Esophagus squamous epithelium (tissue), 5 donors: ENCODE measurements at regions not wholly inside any gene's neighbourhood (a gene's known extent, or its start where the extent isn't known, plus 50 kb on each side); places are given as distances from the start of the nearest gene placed in this dataset.

ENCODE experiments used
- DNase-seq: peaks from one replicate; lab custom pipeline; 2025; lab: John Stamatoyannopoulos, UW
- H3K27ac ChIP-seq, 4 donors: fragments of 200-600 bp; sonication (generic); one replicate each; pipeline ENCODE4 v1.5.1; 2016 to 2019; ENCODE audit warnings: mild to moderate bottlenecking in 1 of 4
- H3K27me3 ChIP-seq, 4 donors: fragments of 200-600 bp; sonication (generic); 1 replicate in 3 of 4; 2 replicates in 1 of 4; pipeline versions ENCODE4 v1.5.1 to v1.6.0; 2017 to 2021; ENCODE audit warnings: antibody characterized with exemption in 1 of 4
- H3K36me3 ChIP-seq, 3 donors: fragments of 200-600 bp; sonication (generic); one replicate each; pipeline ENCODE4 v1.5.1; 2016 to 2019
- H3K4me1 ChIP-seq, 3 donors: fragments of 200-600 bp; sonication (generic); one replicate each; pipeline ENCODE4 v1.5.1; 2017 to 2019
- H3K4me3 ChIP-seq, 4 donors: fragments of 200-600 bp; sonication (generic); 1 replicate in 3 of 4; 2 replicates in 1 of 4; pipeline ENCODE4 v1.5.1; 2016 to 2019; ENCODE audit warnings: mild to moderate bottlenecking in 2 of 4, moderate library complexity in 1 of 4
- H3K9me3 ChIP-seq, 3 donors: fragments of 200-600 bp; sonication (generic); one replicate each; pipeline ENCODE4 v1.5.1; 2016 to 2019
- POLR2A ChIP-seq, 4 donors: fragments of 450-650 bp; IDR thresholded peaks; one replicate each; pipeline ENCODE4 v1.6.1; 2017; ENCODE audit warnings: antibody characterized with exemption in 4 of 4, mild to moderate bottlenecking in 4 of 4, moderate library complexity in 3 of 4
- WGBS, 2 donors: methylation state at CpG; one replicate each; pipeline ENCODE4 v1.1.5; 2018; 5-methylcytosine and 5-hydroxymethylcytosine counted together
- intact Hi-C: fragments of 100-400 bp; cut with DNase I; formaldehyde crosslinking; loops from one replicate; pipeline ENCODE4 v1.15.0; 2022
- TF ChIP-seq, protein P1 (sequence below), 6 experiments: fragments of 450-650 bp in 4 of 6; fragments of 200-600 bp in 2 of 6; sonication (generic) in 2 of 6; IDR thresholded peaks; one replicate each; pipeline ENCODE4 v1.5.1; 2016 to 2019; ENCODE audit warnings: antibody characterized with exemption in 6 of 6, mild to moderate bottlenecking in 4 of 6, moderate library complexity in 4 of 6
- donor health status: DM: yes; HTN: yes; CAD: no.

DNA sequence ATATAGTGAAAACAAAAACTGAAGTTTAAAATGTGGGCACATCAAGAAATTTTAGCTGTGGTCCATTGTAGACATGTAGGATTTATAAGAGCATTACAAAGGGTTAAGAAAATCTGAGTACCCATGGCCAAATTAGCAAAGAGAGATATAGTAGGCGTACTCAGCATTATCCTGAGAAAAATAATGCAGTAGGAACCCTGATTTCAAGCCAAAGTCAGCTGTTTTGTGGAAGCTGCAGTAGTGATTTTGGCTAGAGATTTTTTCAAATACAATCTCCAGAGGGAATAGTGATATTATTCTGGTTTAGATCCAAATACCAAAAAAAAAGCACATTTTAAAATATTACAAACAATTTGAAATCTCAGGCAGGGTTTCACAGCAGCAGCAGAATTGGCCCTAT, 450.9 kb downstream of the FBXO15 start:
- intact Hi-C loops, result no loop called here
- H3K36me3 ChIP-seq, result no peaks in the 10 kb centered on the region
- DNase-seq, result no peak

DNA sequence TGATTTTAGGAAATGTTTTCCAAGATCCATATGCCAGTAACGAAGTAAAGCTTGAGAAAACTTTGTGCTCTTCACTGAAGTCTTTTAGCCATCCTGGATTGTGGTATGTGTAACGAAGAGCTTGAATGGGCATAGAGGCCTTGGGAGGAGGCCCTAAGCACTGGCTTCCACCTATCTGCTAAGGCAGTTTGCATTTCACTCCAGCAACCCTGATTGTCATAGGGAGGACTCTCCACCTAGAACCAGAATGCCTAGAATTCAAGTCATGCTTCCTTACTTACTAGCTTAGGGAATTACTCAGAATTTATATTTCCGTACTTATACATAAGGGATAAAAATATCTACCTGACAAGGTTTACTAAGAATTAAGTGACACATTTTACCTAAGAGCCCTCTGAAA, 451.5 kb downstream of the FBXO15 start:
- Histone ChIP-seq H3K4me1 (no peaks in the 10 kb centered on the region), H3K27ac (no peak overlapping the region), H3K27me3 (peaks cover 0 to 4% (median 0%) of the 10 kb centered on the region in 4 donors), H3K36me3 (no peaks in the 10 kb centered on the region), H3K4me3 (no peak overlapping the region), H3K9me3 (no peaks in the 10 kb centered on the region)
- TF ChIP-seq, protein P1, sequence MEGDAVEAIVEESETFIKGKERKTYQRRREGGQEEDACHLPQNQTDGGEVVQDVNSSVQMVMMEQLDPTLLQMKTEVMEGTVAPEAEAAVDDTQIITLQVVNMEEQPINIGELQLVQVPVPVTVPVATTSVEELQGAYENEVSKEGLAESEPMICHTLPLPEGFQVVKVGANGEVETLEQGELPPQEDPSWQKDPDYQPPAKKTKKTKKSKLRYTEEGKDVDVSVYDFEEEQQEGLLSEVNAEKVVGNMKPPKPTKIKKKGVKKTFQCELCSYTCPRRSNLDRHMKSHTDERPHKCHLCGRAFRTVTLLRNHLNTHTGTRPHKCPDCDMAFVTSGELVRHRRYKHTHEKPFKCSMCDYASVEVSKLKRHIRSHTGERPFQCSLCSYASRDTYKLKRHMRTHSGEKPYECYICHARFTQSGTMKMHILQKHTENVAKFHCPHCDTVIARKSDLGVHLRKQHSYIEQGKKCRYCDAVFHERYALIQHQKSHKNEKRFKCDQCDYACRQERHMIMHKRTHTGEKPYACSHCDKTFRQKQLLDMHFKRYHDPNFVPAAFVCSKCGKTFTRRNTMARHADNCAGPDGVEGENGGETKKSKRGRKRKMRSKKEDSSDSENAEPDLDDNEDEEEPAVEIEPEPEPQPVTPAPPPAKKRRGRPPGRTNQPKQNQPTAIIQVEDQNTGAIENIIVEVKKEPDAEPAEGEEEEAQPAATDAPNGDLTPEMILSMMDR (IDR thresholded peaks at IDR 0.05), result no peak
- TF ChIP-seq POLR2A (IDR thresholded peaks at IDR 0.05), result no peak
- intact Hi-C loops, result no loop called here
- DNase-seq, result no peak
- 78 to 82% methylated on average over 3 of the region's 3 CpGs for WGBS, 2 donors

More for the DNA sequence above, 450.9 kb downstream of the FBXO15 start:
- Histone ChIP-seq H3K4me1 (no peaks in the 10 kb centered on the region), H3K9me3 (no peaks in the 10 kb centered on the region), H3K27ac (no peak overlapping the region), H3K27me3 (peaks cover 0 to under 1% (median 0%) of the 10 kb centered on the region in 4 donors), H3K4me3 (no peak overlapping the region)
- WGBS, 2 donors, result 45 to 48% methylated on average over 1 of the region's 1 CpG
- TF ChIP-seq, protein P1 (IDR thresholded peaks at IDR 0.05), result no peak
- TF ChIP-seq POLR2A (IDR thresholded peaks at IDR 0.05), result no peak

DNA sequence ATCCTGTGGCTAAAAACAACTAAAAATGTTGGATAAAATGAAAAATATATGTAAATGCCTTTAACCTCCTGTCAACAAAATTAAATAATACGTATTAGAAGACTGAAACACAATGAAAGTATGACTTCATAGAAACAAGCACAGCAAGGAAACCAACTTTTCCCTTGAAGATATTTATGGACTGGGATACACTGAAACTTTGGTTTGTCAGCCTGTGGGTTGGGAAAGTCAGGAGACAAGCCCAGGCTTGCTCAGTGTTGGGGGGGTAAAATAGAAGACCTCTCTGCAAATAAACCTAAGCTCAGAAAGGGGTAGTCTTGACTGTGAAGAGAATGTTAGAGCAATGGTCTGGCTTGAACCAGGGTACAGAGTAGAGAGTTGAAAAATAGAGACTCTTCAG, 454.5 kb downstream of the FBXO15 start:
- intact Hi-C loops, result no loop called here
- Histone ChIP-seq H3K4me1 (no peaks in the 10 kb centered on the region), H3K9me3 (no peaks in the 10 kb centered on the region), H3K36me3 (no peaks in the 10 kb centered on the region), H3K27ac (no peak overlapping the region), H3K27me3 (peaks cover 0 to 4% (median 0%) of the 10 kb centered on the region in 4 donors), H3K4me3 (no peak overlapping the region)
- TF ChIP-seq, protein P1 (IDR thresholded peaks at IDR 0.05), result no peak
- no peak for TF ChIP-seq POLR2A (IDR thresholded peaks at IDR 0.05)
- DNase-seq, result no peak
- 25 to 84% methylated on average over 1 of the region's 1 CpG for WGBS, 2 donors

DNA sequence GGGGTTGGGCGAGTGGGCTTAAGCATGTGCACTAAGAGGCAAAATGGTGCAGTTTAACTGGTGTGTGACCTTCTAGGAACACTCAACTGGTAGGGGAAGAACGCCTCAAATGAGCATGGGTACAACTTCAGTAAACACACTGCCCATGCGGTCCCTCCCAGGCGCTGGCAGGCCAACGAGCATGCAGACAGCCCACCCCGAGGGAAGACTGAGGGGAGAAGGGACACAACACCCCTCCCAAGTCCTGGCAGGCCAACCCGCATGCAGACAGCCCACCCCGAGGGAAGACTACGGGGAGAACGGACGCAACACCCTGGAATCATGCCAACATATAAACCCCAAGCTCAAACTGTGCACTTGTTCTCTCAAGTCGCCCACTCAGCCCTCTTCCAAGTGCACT, 456.0 kb downstream of the FBXO15 start:
- Histone ChIP-seq H3K4me3 (no peak overlapping the region), H3K27me3 (peaks cover 0 to 4% (median 0%) of the 10 kb centered on the region in 4 donors), H3K9me3 (no peaks in the 10 kb centered on the region), H3K4me1 (no peaks in the 10 kb centered on the region), H3K27ac (no peak overlapping the region), H3K36me3 (no peaks in the 10 kb centered on the region)
- WGBS, 2 donors, result 80 to 87% methylated on average over 7 to 12 of the region's 12 CpGs
- TF ChIP-seq POLR2A (IDR thresholded peaks at IDR 0.05), result no peak
- TF ChIP-seq, protein P1 (IDR thresholded peaks at IDR 0.05), result no peak
- DNase-seq, result no peak
- intact Hi-C loops, result no loop called here

DNA sequence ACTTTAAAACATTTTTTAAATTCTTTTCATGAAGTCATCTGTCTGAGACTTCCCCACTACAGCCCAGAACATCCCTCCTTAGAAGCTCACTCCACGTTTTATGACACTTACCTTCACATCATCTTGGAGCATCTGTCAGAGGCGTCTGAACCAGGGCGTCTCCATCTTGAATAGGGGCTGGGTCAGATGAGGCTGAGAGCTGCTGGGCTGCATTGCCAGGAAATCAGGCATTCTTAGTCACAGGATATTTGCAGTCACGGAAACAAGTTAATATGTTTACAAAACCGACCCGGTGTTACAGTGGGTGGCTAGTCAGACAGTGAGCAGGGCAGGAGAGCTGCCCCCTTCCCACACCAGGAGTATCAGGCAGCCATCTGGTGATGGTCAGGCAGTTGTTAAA, 456.5 kb downstream of the FBXO15 start:
- intact Hi-C loops, result no loop called here
- Histone ChIP-seq H3K27ac (no peak overlapping the region), H3K27me3 (peaks cover 0 to 4% (median 0%) of the 10 kb centered on the region in 4 donors), H3K9me3 (no peaks in the 10 kb centered on the region), H3K36me3 (no peaks in the 10 kb centered on the region), H3K4me3 (no peak overlapping the region), H3K4me1 (no peaks in the 10 kb centered on the region)
- DNase-seq, result no peak
- TF ChIP-seq, protein P1 (IDR thresholded peaks at IDR 0.05), result no peak
- TF ChIP-seq POLR2A (IDR thresholded peaks at IDR 0.05), result no peak
- 28 to 68% methylated on average over 4 to 6 of the region's 6 CpGs for WGBS, 2 donors
